ENCODE measurements at regions not wholly inside any gene's neighbourhood (a gene's known extent, or its start where the extent isn't known, plus 50 kb on each side); places are given as distances from the start of the nearest gene placed in this dataset.

DNA sequence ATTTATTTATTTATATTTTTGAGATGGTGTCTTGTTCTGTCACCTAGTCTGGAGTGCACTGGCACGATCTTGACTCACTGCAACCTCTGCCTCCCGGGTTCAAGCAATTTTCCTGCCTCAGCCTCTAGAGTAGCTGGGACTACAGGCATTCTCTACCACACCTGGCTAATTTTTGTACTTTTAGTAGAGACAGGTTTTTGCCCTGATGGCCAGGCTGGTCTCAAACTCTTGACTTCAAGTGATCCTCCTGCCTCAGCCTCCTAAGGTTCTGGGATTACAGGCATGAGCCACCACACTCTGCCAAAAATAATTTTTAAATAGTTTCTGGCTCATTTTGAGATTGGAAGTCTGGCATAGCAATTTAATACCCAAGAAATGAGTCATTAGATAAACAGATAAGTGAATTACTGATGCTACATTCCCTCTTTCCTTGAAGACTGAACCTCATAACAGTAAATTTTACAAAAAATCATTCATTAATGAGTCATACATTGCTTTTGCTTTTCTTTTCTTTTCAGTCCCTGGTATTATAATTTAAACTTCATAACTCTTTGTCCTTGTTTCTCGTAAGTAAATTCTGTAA, 881.6 kb upstream of the PIK3C3 start:
- TF ChIP-seq, protein P1, sequence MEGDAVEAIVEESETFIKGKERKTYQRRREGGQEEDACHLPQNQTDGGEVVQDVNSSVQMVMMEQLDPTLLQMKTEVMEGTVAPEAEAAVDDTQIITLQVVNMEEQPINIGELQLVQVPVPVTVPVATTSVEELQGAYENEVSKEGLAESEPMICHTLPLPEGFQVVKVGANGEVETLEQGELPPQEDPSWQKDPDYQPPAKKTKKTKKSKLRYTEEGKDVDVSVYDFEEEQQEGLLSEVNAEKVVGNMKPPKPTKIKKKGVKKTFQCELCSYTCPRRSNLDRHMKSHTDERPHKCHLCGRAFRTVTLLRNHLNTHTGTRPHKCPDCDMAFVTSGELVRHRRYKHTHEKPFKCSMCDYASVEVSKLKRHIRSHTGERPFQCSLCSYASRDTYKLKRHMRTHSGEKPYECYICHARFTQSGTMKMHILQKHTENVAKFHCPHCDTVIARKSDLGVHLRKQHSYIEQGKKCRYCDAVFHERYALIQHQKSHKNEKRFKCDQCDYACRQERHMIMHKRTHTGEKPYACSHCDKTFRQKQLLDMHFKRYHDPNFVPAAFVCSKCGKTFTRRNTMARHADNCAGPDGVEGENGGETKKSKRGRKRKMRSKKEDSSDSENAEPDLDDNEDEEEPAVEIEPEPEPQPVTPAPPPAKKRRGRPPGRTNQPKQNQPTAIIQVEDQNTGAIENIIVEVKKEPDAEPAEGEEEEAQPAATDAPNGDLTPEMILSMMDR (IDR thresholded peaks at IDR 0.05; ENCODE audit: low read depth, low read length, missing input control): no peak
- TF ChIP-seq, protein P2, sequence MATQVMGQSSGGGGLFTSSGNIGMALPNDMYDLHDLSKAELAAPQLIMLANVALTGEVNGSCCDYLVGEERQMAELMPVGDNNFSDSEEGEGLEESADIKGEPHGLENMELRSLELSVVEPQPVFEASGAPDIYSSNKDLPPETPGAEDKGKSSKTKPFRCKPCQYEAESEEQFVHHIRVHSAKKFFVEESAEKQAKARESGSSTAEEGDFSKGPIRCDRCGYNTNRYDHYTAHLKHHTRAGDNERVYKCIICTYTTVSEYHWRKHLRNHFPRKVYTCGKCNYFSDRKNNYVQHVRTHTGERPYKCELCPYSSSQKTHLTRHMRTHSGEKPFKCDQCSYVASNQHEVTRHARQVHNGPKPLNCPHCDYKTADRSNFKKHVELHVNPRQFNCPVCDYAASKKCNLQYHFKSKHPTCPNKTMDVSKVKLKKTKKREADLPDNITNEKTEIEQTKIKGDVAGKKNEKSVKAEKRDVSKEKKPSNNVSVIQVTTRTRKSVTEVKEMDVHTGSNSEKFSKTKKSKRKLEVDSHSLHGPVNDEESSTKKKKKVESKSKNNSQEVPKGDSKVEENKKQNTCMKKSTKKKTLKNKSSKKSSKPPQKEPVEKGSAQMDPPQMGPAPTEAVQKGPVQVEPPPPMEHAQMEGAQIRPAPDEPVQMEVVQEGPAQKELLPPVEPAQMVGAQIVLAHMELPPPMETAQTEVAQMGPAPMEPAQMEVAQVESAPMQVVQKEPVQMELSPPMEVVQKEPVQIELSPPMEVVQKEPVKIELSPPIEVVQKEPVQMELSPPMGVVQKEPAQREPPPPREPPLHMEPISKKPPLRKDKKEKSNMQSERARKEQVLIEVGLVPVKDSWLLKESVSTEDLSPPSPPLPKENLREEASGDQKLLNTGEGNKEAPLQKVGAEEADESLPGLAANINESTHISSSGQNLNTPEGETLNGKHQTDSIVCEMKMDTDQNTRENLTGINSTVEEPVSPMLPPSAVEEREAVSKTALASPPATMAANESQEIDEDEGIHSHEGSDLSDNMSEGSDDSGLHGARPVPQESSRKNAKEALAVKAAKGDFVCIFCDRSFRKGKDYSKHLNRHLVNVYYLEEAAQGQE (IDR thresholded peaks at IDR 0.05): no peak
- TF ChIP-seq, protein P3, sequence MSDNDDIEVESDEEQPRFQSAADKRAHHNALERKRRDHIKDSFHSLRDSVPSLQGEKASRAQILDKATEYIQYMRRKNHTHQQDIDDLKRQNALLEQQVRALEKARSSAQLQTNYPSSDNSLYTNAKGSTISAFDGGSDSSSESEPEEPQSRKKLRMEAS (IDR thresholded peaks at IDR 0.05): no peak

All from liver (tissue), 2 donors.